ENCODE measurements at regions not wholly inside any gene's neighbourhood (a gene's known extent, or its start where the extent isn't known, plus 50 kb on each side); places are given as distances from the start of the nearest gene placed in this dataset.

DNA sequence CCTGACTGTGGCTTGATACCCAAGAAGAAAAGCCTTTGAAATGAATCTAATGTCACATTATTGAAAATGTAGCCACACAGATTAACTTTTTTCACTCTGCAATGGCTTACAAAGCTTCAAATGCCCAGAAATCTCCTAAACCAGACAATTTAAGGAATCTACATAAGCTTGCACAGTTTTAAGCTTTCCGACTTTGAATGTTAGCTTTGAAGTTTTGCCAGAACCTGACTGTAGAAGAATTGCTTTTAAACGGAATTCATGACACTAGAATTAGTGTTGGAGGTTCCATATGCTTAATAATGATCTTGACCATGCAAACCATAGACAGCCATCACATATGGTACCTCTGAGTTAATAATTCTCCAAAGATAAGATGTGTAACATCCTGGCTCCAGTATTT is 798.5 kb upstream of the EPHA7 start:
- no peaks in the 10 kb centered on the region for H3K27me3 ChIP-seq (ENCODE audit: control insufficient read depth in 2 of 2, insufficient read depth in 2 of 2, low read length in 2 of 2)
- ChIA-PET CTCF (no interaction called here), POLR2A (no interaction called here)
- no peak overlapping the region for H3K9ac ChIP-seq (replicated peaks; ENCODE audit: extremely low read depth, insufficient read depth, low read length)
- no peaks in the 10 kb centered on the region for H3K36me3 ChIP-seq (ENCODE audit: control insufficient read depth in 2 of 2, extremely low read depth in 1 of 2, insufficient read depth in 2 of 2, low read length in 2 of 2)
- intact Hi-C loops (cut with micrococcal nuclease) (no loop called here), dilution Hi-C loops (cut with MboI; ENCODE audit: extremely low pct_ligation_motif_present, low sequenced_read_pairs) (no loop called here)
- H3K9me3 ChIP-seq (replicated peaks; ENCODE audit: control insufficient read depth, insufficient read depth, low read length): no peaks in the 10 kb centered on the region
- no peak overlapping the region for H3K4me2 ChIP-seq (ENCODE audit: insufficient read depth, low read length)
- FAIRE-seq (no peak), DNase-seq (ENCODE audit: low read depth, low spot score) (no peak)
- H3K27ac ChIP-seq (ENCODE audit: insufficient read depth, low read depth, low read length): no peak overlapping the region
- no peaks in the 10 kb centered on the region for H4K20me1 ChIP-seq (replicated peaks; ENCODE audit: control insufficient read depth, extremely low read depth, insufficient read depth, low read length)
- H2AFZ ChIP-seq (ENCODE audit: low read depth, low read length): no peak overlapping the region
- no peaks in the 10 kb centered on the region for H3K4me1 ChIP-seq (ENCODE audit: control insufficient read depth, extremely low read depth, insufficient read depth, low read length)
- H3K79me2 ChIP-seq (ENCODE audit: control insufficient read depth, insufficient read depth, low read length): no peaks in the 10 kb centered on the region
- BruUV-seq (replicated peaks): no TSS peak
- no peaks in the 10 kb centered on the region for H3K9me1 ChIP-seq (replicated peaks; ENCODE audit: control insufficient read depth, extremely low read depth, insufficient read depth, low read length)
- TF ChIP-seq, protein P1, sequence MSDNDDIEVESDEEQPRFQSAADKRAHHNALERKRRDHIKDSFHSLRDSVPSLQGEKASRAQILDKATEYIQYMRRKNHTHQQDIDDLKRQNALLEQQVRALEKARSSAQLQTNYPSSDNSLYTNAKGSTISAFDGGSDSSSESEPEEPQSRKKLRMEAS (IDR thresholded peaks at IDR 0.05; ENCODE audit: insufficient read depth, insufficient read length): no peak
- TF ChIP-seq POLR2AphosphoS5 (IDR thresholded peaks at IDR 0.05; ENCODE audit: insufficient read depth, low read depth, low read length): no peak
- TF ChIP-seq, protein P2, sequence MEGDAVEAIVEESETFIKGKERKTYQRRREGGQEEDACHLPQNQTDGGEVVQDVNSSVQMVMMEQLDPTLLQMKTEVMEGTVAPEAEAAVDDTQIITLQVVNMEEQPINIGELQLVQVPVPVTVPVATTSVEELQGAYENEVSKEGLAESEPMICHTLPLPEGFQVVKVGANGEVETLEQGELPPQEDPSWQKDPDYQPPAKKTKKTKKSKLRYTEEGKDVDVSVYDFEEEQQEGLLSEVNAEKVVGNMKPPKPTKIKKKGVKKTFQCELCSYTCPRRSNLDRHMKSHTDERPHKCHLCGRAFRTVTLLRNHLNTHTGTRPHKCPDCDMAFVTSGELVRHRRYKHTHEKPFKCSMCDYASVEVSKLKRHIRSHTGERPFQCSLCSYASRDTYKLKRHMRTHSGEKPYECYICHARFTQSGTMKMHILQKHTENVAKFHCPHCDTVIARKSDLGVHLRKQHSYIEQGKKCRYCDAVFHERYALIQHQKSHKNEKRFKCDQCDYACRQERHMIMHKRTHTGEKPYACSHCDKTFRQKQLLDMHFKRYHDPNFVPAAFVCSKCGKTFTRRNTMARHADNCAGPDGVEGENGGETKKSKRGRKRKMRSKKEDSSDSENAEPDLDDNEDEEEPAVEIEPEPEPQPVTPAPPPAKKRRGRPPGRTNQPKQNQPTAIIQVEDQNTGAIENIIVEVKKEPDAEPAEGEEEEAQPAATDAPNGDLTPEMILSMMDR (IDR thresholded peaks at IDR 0.05; ENCODE audit: extremely low read depth in 1 of 2, insufficient read depth in 1 of 2, low read depth in 1 of 2, low read length in 2 of 2): no peak
- no peak for TF ChIP-seq MYC (IDR thresholded peaks at IDR 0.05; ENCODE audit: low read depth, low read length)
- TF ChIP-seq POLR2A (IDR thresholded peaks at IDR 0.05; ENCODE audit: low read depth, low read length): no peak
- no peak for TF ChIP-seq FOS (IDR thresholded peaks at IDR 0.05; ENCODE audit: borderline replicate concordance, insufficient read depth, low read length)
- TF ChIP-seq GATA2 (IDR thresholded peaks at IDR 0.05; ENCODE audit: insufficient read depth, insufficient read length, low read depth, low read length): no peak
- TF ChIP-seq JUN (IDR thresholded peaks at IDR 0.05; ENCODE audit: borderline replicate concordance, insufficient read depth, insufficient read length, low read depth): no peak
- TF ChIP-seq EZH2 (IDR thresholded peaks at IDR 0.05; ENCODE audit: borderline replicate concordance, low read depth, low read length, severe bottlenecking): no peak
- H3K4me3 ChIP-seq (replicated peaks in 1 of 3; ENCODE audit: insufficient read depth in 1 of 3, low read depth in 1 of 3, low read length in 3 of 3): no peak overlapping the region
